SU-DHL-6 (cell line): ENCODE measurements at regions not wholly inside any gene's neighbourhood (a gene's known extent, or its start where the extent isn't known, plus 50 kb on each side); places are given as distances from the start of the nearest gene placed in this dataset.

Experiments
- H2AFZ ChIP-seq: fragments of 200-600 bp; sonication (generic); 2 replicates; pipeline ENCODE4 v1.6.1; 2014; ENCODE audit warnings: low read depth, mild to moderate bottlenecking, moderate library complexity, mixed read lengths, antibody characterized with exemption, low read length; ENCODE audit not compliant: severe bottlenecking
- H3F3A ChIP-seq: fragments of 200-600 bp; shearing (Covaris generic); 2 replicates; pipeline ENCODE4 v1.6.0; 2016; ENCODE audit warnings: antibody characterized with exemption, mild to moderate bottlenecking; ENCODE audit not compliant: insufficient read depth
- H3K27ac ChIP-seq: fragments of 200-600 bp; sonication (generic); 2 replicates; pipeline ENCODE4 v1.5.1; 2016; ENCODE audit warnings: low read depth, mild to moderate bottlenecking, low read length, moderate library complexity, mixed read lengths
- H3K27me3 ChIP-seq: fragments of 200-600 bp; sonication (generic), shearing (Covaris generic); 2 replicates; pipeline ENCODE4 v1.6.0; 2014; ENCODE audit warnings: mild to moderate bottlenecking, low read length
- H3K36me3 ChIP-seq: fragments of 200-600 bp; sonication (generic); 2 replicates; pipeline ENCODE4 v1.6.1; 2014; ENCODE audit warnings: mild to moderate bottlenecking, low read length, mixed read lengths
- H3K4me2 ChIP-seq: fragments of 300-600, 200-600 bp; shearing (Covaris generic), sonication (generic); 2 replicates; pipeline ENCODE4 v1.6.0; 2014; ENCODE audit warnings: low read length, low read depth, mild to moderate bottlenecking; ENCODE audit not compliant: poor library complexity, severe bottlenecking
- H3K4me3 ChIP-seq: fragments of 200-600 bp; sonication (generic); 2 replicates; pipeline ENCODE4 v1.5.1; 2014; ENCODE audit warnings: antibody characterized with exemption, low read length, mild to moderate bottlenecking, mixed read lengths; ENCODE audit not compliant: insufficient read depth, poor library complexity, severe bottlenecking
- H3K79me2 ChIP-seq: fragments of 200-600 bp; sonication (generic); 2 replicates; pipeline ENCODE4 v1.6.1; 2014; ENCODE audit warnings: mild to moderate bottlenecking, low read length, moderate library complexity; ENCODE audit not compliant: insufficient read depth
- H3K9ac ChIP-seq: fragments of 200-600 bp; sonication (generic); 2 replicates; pipeline ENCODE4 v1.7.0; 2014; ENCODE audit warnings: mild to moderate bottlenecking, low read length
- H3K9me2 ChIP-seq: fragments of 200-600 bp; sonication (generic); replicated peaks from 2 replicates; pipeline ENCODE4 v1.6.1; 2014; ENCODE audit warnings: low read length; ENCODE audit not compliant: insufficient read depth
- H3K9me3 ChIP-seq: fragments of 200-600 bp; sonication (generic); 2 replicates; pipeline ENCODE4 v1.6.1; 2014; ENCODE audit warnings: low read length, mixed read lengths; ENCODE audit not compliant: insufficient read depth
- H4K20me1 ChIP-seq: fragments of 200-600 bp; sonication (generic); 2 replicates; pipeline ENCODE4 v1.6.1; 2014; ENCODE audit warnings: low read depth, mild to moderate bottlenecking, antibody characterized with exemption, low read length, moderate library complexity, mixed read lengths
- CTCF ChIP-seq: fragments of 200-600 bp; sonication (generic); IDR thresholded peaks from one replicate; pipeline ENCODE4 v1.5.1; 2017; ENCODE audit warnings: antibody characterized with exemption, mild to moderate bottlenecking, low read length, moderate library complexity; ENCODE audit not compliant: insufficient read depth, poor library complexity, severe bottlenecking
- EZH2phosphoT487 ChIP-seq: fragments of 200-600 bp; sonication (generic), shearing (Covaris generic); conservative IDR thresholded peaks from 2 replicates; pipeline ENCODE4 v1.6.1; 2018; ENCODE audit warnings: mild to moderate bottlenecking, antibody characterized with exemption, low read length, moderate library complexity, mixed read lengths

GRCh38 chr3:59191651-59192050 lies 141.8 kb upstream of the CFAP20DC start:
- H4K20me1 ChIP-seq, result no peaks in the 10 kb centered on the region
- H3K9ac ChIP-seq, result no peak overlapping the region
- no peaks in the 10 kb centered on the region for H3K9me3 ChIP-seq
- no peaks in the 10 kb centered on the region for H3K27me3 ChIP-seq
- H2AFZ ChIP-seq, result no peak overlapping the region
- no peaks in the 10 kb centered on the region for H3K9me2 ChIP-seq
- H3K79me2 ChIP-seq, result no peaks in the 10 kb centered on the region
- H3K4me3 ChIP-seq, result no peak overlapping the region
- H3K36me3 ChIP-seq, result no peaks in the 10 kb centered on the region
- H3K4me2 ChIP-seq, result no peak overlapping the region
- H3F3A ChIP-seq, result no peaks in the 10 kb centered on the region
- H3K27ac ChIP-seq, result no peak overlapping the region
- no peak for TF ChIP-seq CTCF
- TF ChIP-seq EZH2phosphoT487, result no peak

- no peaks in the 10 kb centered on the region for H3F3A ChIP-seq
- H3K9me2 ChIP-seq, result no peaks in the 10 kb centered on the region
- no peaks in the 10 kb centered on the region for H3K9me3 ChIP-seq
- H3K4me2 ChIP-seq, result no peak overlapping the region
- no peak overlapping the region for H3K4me3 ChIP-seq
- no peaks in the 10 kb centered on the region for H3K36me3 ChIP-seq
- TF ChIP-seq CTCF (no peak), EZH2phosphoT487 (no peak)
- no peak overlapping the region for H2AFZ ChIP-seq
- H4K20me1 ChIP-seq, result no peaks in the 10 kb centered on the region
- no peaks in the 10 kb centered on the region for H3K79me2 ChIP-seq
- no peak overlapping the region for H3K27ac ChIP-seq
- H3K27me3 ChIP-seq, result no peaks in the 10 kb centered on the region
- H3K9ac ChIP-seq, result no peak overlapping the region
Observed at GRCh38 chr3:59189939-59190338, 140.1 kb upstream of the CFAP20DC start.

DNA sequence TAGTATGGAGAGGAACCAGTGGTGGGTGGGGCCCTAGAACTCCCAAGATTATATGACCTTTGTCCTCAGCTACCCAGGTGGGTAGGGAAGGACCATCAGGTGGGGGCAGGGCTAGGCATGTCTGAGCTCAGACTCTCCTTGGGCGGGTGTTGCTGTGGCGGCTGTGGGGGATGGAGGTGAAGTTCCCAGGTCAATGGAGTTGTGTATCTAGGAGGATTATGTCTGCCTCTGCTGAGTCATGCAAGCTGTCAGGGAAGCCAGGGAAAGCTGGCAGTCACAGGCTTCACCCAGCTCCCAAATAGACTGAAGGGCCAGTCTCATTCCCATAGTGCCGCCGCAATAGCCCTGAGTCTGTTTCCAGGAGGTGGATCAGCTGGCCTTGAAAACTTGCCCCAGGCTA lies 139.7 kb upstream of the CFAP20DC start:
- Histone ChIP-seq H3K79me2 (no peaks in the 10 kb centered on the region), H3F3A (no peaks in the 10 kb centered on the region), H3K36me3 (no peaks in the 10 kb centered on the region), H3K9me3 (no peaks in the 10 kb centered on the region), H3K9ac (no peak overlapping the region), H3K4me3 (no peak overlapping the region), H3K9me2 (no peaks in the 10 kb centered on the region), H3K27ac (no peak overlapping the region), H4K20me1 (no peaks in the 10 kb centered on the region), H2AFZ (no peak overlapping the region), H3K27me3 (no peaks in the 10 kb centered on the region), H3K4me2 (no peak overlapping the region)
- no peak for TF ChIP-seq EZH2phosphoT487
- TF ChIP-seq CTCF, result no peak

DNA sequence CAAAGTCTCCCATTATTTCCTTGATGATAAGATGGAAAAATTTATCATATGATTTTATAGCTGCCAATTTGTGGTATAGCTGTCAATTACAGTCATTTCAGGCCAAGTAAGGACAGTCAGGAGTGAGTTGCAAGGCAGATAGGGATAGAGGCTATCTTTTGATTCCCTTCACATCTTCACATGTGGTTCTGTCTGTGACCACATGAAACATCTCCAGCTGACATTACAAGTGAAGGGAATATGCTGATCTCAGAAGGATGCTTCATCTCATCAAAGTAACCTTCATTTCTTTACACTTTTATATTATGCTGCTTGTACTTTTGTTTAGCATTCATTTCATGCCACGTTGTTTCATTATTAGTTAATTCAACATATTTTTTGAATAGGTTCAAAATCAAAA lies 136.9 kb upstream of the CFAP20DC start:
- Histone ChIP-seq H3K27ac (no peak overlapping the region), H3K4me2 (no peak overlapping the region), H3K9me3 (no peaks in the 10 kb centered on the region), H3K4me3 (no peak overlapping the region), H3K36me3 (no peaks in the 10 kb centered on the region), H3K9me2 (no peaks in the 10 kb centered on the region), H2AFZ (no peak overlapping the region), H4K20me1 (no peaks in the 10 kb centered on the region), H3F3A (no peaks in the 10 kb centered on the region), H3K9ac (no peak overlapping the region), H3K27me3 (no peaks in the 10 kb centered on the region), H3K79me2 (no peaks in the 10 kb centered on the region)
- no peak for TF ChIP-seq EZH2phosphoT487
- TF ChIP-seq CTCF, result no peak
